OCI-LY1 (cell line): ENCODE measurements at regions not wholly inside any gene's neighbourhood (a gene's known extent, or its start where the extent isn't known, plus 50 kb on each side); places are given as distances from the start of the nearest gene placed in this dataset.

Source experiments
- EZH2 ChIP-seq: fragments of 200-600 bp; sonication (generic), shearing (Covaris generic); IDR thresholded peaks from 2 replicates; pipeline ENCODE4 v1.8.0; 2017; ENCODE audit warnings: borderline replicate concordance, mixed run types, mild to moderate bottlenecking, antibody characterized with exemption, low read length, moderate library complexity, mixed read lengths
- TF ChIP-seq, protein P1 (sequence below): fragments of 200-600 bp; sonication (generic), shearing (Covaris generic); IDR thresholded peaks from 2 replicates; pipeline ENCODE4 v1.5.1; 2017; ENCODE audit warnings: mild to moderate bottlenecking, antibody characterized with exemption, low read length, moderate library complexity, mixed read lengths

- TF ChIP-seq, protein P1, sequence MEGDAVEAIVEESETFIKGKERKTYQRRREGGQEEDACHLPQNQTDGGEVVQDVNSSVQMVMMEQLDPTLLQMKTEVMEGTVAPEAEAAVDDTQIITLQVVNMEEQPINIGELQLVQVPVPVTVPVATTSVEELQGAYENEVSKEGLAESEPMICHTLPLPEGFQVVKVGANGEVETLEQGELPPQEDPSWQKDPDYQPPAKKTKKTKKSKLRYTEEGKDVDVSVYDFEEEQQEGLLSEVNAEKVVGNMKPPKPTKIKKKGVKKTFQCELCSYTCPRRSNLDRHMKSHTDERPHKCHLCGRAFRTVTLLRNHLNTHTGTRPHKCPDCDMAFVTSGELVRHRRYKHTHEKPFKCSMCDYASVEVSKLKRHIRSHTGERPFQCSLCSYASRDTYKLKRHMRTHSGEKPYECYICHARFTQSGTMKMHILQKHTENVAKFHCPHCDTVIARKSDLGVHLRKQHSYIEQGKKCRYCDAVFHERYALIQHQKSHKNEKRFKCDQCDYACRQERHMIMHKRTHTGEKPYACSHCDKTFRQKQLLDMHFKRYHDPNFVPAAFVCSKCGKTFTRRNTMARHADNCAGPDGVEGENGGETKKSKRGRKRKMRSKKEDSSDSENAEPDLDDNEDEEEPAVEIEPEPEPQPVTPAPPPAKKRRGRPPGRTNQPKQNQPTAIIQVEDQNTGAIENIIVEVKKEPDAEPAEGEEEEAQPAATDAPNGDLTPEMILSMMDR, result no peak
- TF ChIP-seq EZH2, result no peak
Measured at GRCh38 chr2:51717312-51717711, 685.4 kb upstream of the NRXN1 start.
